HepG2 (cell line): ENCODE measurements at regions not wholly inside any gene's neighbourhood (a gene's known extent, or its start where the extent isn't known, plus 50 kb on each side); places are given as distances from the start of the nearest gene placed in this dataset.

Experiments
- ETV6 ChIP-seq: sonication (generic); formaldehyde crosslinking; conservative IDR thresholded peaks from 2 replicates; pipeline ENCODE4 v1.4.0; 2020; ENCODE audit warnings: missing genetic modification reagents
- FOXM1 ChIP-seq: sonication (generic); formaldehyde crosslinking; IDR thresholded peaks from 2 replicates; pipeline ENCODE4 v1.5.0; 2020; ENCODE audit warnings: missing genetic modification reagents
- GABPA ChIP-seq, 2 experiments: IDR thresholded peaks; 2 replicates each; pipeline ENCODE4 v1.6.1; 2011 to 2016; ENCODE audit warnings: low read depth in 2 of 2, low read length in 1 of 2, missing biosample characterization in 1 of 2, missing genetic modification characterization in 1 of 2
- NCOA1 ChIP-seq: sonication (generic); formaldehyde crosslinking; IDR thresholded peaks from 2 replicates; pipeline ENCODE4 v1.9.0; 2021; ENCODE audit warnings: missing genetic modification reagents
- SMAD3 ChIP-seq: sonication (generic); formaldehyde crosslinking; IDR thresholded peaks from 2 replicates; pipeline ENCODE4 v1.4.0; 2020; ENCODE audit warnings: missing genetic modification reagents
- ZFP1 ChIP-seq: IDR thresholded peaks from 2 replicates; pipeline ENCODE4 v1.6.1; 2016
- ZFX ChIP-seq: sonication (generic); formaldehyde crosslinking; IDR thresholded peaks from 2 replicates; pipeline ENCODE4 v1.4.0; 2020; ENCODE audit warnings: mild to moderate bottlenecking, low read depth, missing genetic modification reagents, moderate library complexity
- ZNF124 ChIP-seq: sonication (generic); formaldehyde crosslinking; IDR thresholded peaks from 2 replicates; pipeline ENCODE4 v1.4.0; 2020; ENCODE audit warnings: missing genetic modification reagents
- ZNF232 ChIP-seq: sonication (generic); formaldehyde crosslinking; IDR thresholded peaks from 2 replicates; pipeline ENCODE4 v1.4.0; 2020; ENCODE audit warnings: missing genetic modification reagents, borderline replicate concordance
- ZNF816 ChIP-seq: sonication (generic); formaldehyde crosslinking; IDR thresholded peaks from 2 replicates; pipeline ENCODE4 v1.8.0; 2022; ENCODE audit warnings: missing genetic modification reagents, mild to moderate bottlenecking, borderline replicate concordance
- TF ChIP-seq, protein P1 (sequence below), 2 experiments: sonication (generic) in 1 of 2; formaldehyde crosslinking in 1 of 2; IDR thresholded peaks; 2 replicates each; pipeline versions ENCODE4 v1.5.1 to v1.6.1; 2011 to 2020; ENCODE audit warnings: borderline replicate concordance in 1 of 2, low read depth in 1 of 2, low read length in 1 of 2, mild to moderate bottlenecking in 1 of 2, missing genetic modification reagents in 1 of 2, moderate library complexity in 1 of 2
- TF ChIP-seq, protein P2 (sequence below): sonication (generic); formaldehyde crosslinking; IDR thresholded peaks from 2 replicates; pipeline ENCODE4 v1.4.0; 2020; ENCODE audit warnings: low read depth, mild to moderate bottlenecking, missing genetic modification reagents
- TF ChIP-seq, protein P3 (sequence below): sonication (generic); formaldehyde crosslinking; conservative IDR thresholded peaks from 2 replicates; pipeline ENCODE4 v1.4.0; 2020; ENCODE audit warnings: missing genetic modification reagents
- TF ChIP-seq, protein P4 (sequence below): sonication (generic); formaldehyde crosslinking; IDR thresholded peaks from 2 replicates; pipeline ENCODE4 v1.4.0; 2020; ENCODE audit warnings: missing genetic modification reagents

GRCh38 chr12:116674643-116675183 lies 63.2 kb downstream of the SPRING1 start:
- TF ChIP-seq ZNF232 (no peak), ZNF124 (CRISPR knock-in tag) (no peak), SMAD3 (CRISPR knock-in tag) (no peak), FOXM1 (no peak), NCOA1 (no peak), ZFP1 (no peak), GABPA (IDR thresholded peaks at IDR 0.05; ENCODE audit: low read depth, low read length) (no peak), GABPA (CRISPR knock-in tag; IDR thresholded peaks at IDR 0.05; ENCODE audit: low read depth) (no peak), ZFX (CRISPR knock-in tag) (no peak), ETV6 (CRISPR knock-in tag) (no peak), ZNF816 (CRISPR knock-in tag) (no peak)
- TF ChIP-seq, protein P1, sequence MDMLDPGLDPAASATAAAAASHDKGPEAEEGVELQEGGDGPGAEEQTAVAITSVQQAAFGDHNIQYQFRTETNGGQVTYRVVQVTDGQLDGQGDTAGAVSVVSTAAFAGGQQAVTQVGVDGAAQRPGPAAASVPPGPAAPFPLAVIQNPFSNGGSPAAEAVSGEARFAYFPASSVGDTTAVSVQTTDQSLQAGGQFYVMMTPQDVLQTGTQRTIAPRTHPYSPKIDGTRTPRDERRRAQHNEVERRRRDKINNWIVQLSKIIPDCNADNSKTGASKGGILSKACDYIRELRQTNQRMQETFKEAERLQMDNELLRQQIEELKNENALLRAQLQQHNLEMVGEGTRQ (IDR thresholded peaks at IDR 0.05; ENCODE audit: low read depth, low read length), result no peak
- TF ChIP-seq, protein P1 (CRISPR knock-in tag; IDR thresholded peaks at IDR 0.05; ENCODE audit: borderline replicate concordance), result no peak
- TF ChIP-seq, protein P2, sequence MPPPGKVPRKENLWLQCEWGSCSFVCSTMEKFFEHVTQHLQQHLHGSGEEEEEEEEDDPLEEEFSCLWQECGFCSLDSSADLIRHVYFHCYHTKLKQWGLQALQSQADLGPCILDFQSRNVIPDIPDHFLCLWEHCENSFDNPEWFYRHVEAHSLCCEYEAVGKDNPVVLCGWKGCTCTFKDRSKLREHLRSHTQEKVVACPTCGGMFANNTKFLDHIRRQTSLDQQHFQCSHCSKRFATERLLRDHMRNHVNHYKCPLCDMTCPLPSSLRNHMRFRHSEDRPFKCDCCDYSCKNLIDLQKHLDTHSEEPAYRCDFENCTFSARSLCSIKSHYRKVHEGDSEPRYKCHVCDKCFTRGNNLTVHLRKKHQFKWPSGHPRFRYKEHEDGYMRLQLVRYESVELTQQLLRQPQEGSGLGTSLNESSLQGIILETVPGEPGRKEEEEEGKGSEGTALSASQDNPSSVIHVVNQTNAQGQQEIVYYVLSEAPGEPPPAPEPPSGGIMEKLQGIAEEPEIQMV (CRISPR knock-in tag), result no peak
- TF ChIP-seq, protein P3, sequence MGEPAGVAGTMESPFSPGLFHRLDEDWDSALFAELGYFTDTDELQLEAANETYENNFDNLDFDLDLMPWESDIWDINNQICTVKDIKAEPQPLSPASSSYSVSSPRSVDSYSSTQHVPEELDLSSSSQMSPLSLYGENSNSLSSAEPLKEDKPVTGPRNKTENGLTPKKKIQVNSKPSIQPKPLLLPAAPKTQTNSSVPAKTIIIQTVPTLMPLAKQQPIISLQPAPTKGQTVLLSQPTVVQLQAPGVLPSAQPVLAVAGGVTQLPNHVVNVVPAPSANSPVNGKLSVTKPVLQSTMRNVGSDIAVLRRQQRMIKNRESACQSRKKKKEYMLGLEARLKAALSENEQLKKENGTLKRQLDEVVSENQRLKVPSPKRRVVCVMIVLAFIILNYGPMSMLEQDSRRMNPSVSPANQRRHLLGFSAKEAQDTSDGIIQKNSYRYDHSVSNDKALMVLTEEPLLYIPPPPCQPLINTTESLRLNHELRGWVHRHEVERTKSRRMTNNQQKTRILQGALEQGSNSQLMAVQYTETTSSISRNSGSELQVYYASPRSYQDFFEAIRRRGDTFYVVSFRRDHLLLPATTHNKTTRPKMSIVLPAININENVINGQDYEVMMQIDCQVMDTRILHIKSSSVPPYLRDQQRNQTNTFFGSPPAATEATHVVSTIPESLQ (CRISPR knock-in tag), result no peak
- TF ChIP-seq, protein P4, sequence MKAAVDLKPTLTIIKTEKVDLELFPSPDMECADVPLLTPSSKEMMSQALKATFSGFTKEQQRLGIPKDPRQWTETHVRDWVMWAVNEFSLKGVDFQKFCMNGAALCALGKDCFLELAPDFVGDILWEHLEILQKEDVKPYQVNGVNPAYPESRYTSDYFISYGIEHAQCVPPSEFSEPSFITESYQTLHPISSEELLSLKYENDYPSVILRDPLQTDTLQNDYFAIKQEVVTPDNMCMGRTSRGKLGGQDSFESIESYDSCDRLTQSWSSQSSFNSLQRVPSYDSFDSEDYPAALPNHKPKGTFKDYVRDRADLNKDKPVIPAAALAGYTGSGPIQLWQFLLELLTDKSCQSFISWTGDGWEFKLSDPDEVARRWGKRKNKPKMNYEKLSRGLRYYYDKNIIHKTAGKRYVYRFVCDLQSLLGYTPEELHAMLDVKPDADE (CRISPR knock-in tag), result no peak
